AG04450 (cell line): ENCODE measurements at regions not wholly inside any gene's neighbourhood (a gene's known extent, or its start where the extent isn't known, plus 50 kb on each side); places are given as distances from the start of the nearest gene placed in this dataset.

Experiments
- CTCF ChIA-PET: fragments of 300-600, 350-600 bp; formaldehyde crosslinking; extraction: SDS; loops from one replicate; lab custom pipeline; 2022; ENCODE audit warnings: antibody characterized with exemption, inconsistent platforms; lab: Charles Lee
- POLR2A ChIA-PET: fragments of 350-600 bp; formaldehyde crosslinking; extraction: SDS; loops from one replicate; lab custom pipeline; 2021; ENCODE audit warnings: antibody characterized with exemption, inconsistent platforms; lab: Yijun Ruan, JAX
- DNase-seq: peaks from one replicate; pipeline ENCODE4 v3.0.0-alpha.2; 2011; ENCODE audit warnings: low read depth, low spot score
- H3K27ac ChIP-seq: one replicate; pipeline ENCODE4 v1.5.1; 2012; ENCODE audit warnings: low read depth, low read length, control low read depth
- H3K27me3 ChIP-seq: one replicate; pipeline ENCODE4 v1.6.0; 2012; ENCODE audit warnings: low read length; ENCODE audit not compliant: control insufficient read depth, insufficient read depth
- H3K4me3 ChIP-seq: 2 replicates; pipeline ENCODE4 v1.5.1; 2011; ENCODE audit warnings: mild to moderate bottlenecking, low read depth, low read length, control low read depth
- H3K9me3 ChIP-seq: 2 replicates; pipeline ENCODE4 v1.5.1; 2012; ENCODE audit warnings: low read length; ENCODE audit not compliant: control insufficient read depth, insufficient read depth
- CTCF ChIP-seq: IDR thresholded peaks from 2 replicates; pipeline ENCODE4 v1.5.1; 2011; ENCODE audit warnings: low read depth, low read length, control low read depth, inconsistent platforms

GRCh38 chr4:52370576-52370975 lies 288.5 kb downstream of the USP46 start:
- no peaks in the 10 kb centered on the region for H3K9me3 ChIP-seq
- CTCF ChIA-PET: no interaction called here

GRCh38 chr4:52371841-52372240 lies 287.3 kb downstream of the USP46 start:
- no peaks in the 10 kb centered on the region for H3K9me3 ChIP-seq
- H3K27ac ChIP-seq: no peak overlapping the region
- POLR2A ChIA-PET: no interaction called here
- no peak for DNase-seq
- H3K4me3 ChIP-seq: no peak overlapping the region
- peaks cover 4% of the 10 kb centered on the region for H3K27me3 ChIP-seq
- CTCF ChIA-PET: interaction anchor here (1.0 to 1.3 kb wide), 2 partner anchors 610 to 612 kb away, joined by 3 to 4 read pairs; no protein-coding TSS in a partner anchor
- TF ChIP-seq CTCF: no peak

More at GRCh38 chr4:52370576-52370975, 288.5 kb downstream of the USP46 start:
- Histone ChIP-seq H3K4me3 (no peak overlapping the region), H3K27ac (no peak overlapping the region), H3K27me3 (peaks cover 4% of the 10 kb centered on the region)
- POLR2A ChIA-PET: no interaction called here
- no peak for DNase-seq
- no peak for TF ChIP-seq CTCF

- TF ChIP-seq CTCF: no peak
- DNase-seq: no peak
- POLR2A ChIA-PET: no interaction called here
- CTCF ChIA-PET: interaction anchor here (1.3 kb wide), 1 partner anchor 611 kb away, joined by 4 read pairs; no protein-coding TSS in a partner anchor
- Histone ChIP-seq H3K27ac (no peak overlapping the region), H3K9me3 (no peaks in the 10 kb centered on the region), H3K27me3 (peaks cover 4% of the 10 kb centered on the region), H3K4me3 (no peak overlapping the region)
Measured at GRCh38 chr4:52372269-52372668, 286.8 kb downstream of the USP46 start.

- TF ChIP-seq CTCF: no peak
- H3K4me3 ChIP-seq: no peak overlapping the region
- H3K27ac ChIP-seq: no peak overlapping the region
- H3K27me3 ChIP-seq: peaks cover 4% of the 10 kb centered on the region
- no peak for DNase-seq
- H3K9me3 ChIP-seq: no peaks in the 10 kb centered on the region
- ChIA-PET POLR2A (no interaction called here), CTCF (no interaction called here)
Measured at GRCh38 chr4:52372747-52373146, 286.4 kb downstream of the USP46 start.

GRCh38 chr4:52373650-52374049 lies 285.5 kb downstream of the USP46 start:
- no peak for TF ChIP-seq CTCF
- Histone ChIP-seq H3K27ac (no peak overlapping the region), H3K27me3 (peaks cover 6% of the 10 kb centered on the region), H3K4me3 (no peak overlapping the region), H3K9me3 (no peaks in the 10 kb centered on the region)
- ChIA-PET POLR2A (no interaction called here), CTCF (interaction anchor here (4.6 kb wide), 1 partner anchor 610 kb away, joined by 122 read pairs; no protein-coding TSS in a partner anchor)
- no peak for DNase-seq
